ENCODE measurements at regions not wholly inside any gene's neighbourhood (a gene's known extent, or its start where the extent isn't known, plus 50 kb on each side); places are given as distances from the start of the nearest gene placed in this dataset.
A peak's percentile ranks its signal among the peaks of the same experiment; 100 is the strongest.
"Not testable (repeated sequence)": the region's sequence is repeated elsewhere in the genome, so short reads cannot be mapped to it uniquely, and the experiment has no call there.

DNA sequence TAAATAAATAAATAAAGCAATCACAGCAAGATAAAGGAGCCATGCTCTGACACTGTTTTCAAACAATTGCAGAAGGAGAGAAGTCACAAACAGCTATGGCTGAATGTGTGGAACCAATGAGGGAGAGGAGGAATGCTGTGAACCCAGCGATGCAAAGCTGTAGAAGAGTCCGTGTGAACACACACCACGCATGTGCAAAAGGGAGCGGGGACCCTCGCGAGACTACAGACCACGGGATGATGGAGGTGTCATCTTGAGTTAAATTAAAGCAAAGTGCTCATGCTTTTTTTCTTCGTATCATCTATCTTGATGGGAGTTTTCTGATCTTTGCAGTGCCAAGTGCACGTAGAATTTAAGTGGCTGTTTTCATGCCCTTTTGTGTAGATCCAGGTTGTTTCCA lies 123.8 kb upstream of the CDH5 start:
- DNase-seq, result no peak

DNA sequence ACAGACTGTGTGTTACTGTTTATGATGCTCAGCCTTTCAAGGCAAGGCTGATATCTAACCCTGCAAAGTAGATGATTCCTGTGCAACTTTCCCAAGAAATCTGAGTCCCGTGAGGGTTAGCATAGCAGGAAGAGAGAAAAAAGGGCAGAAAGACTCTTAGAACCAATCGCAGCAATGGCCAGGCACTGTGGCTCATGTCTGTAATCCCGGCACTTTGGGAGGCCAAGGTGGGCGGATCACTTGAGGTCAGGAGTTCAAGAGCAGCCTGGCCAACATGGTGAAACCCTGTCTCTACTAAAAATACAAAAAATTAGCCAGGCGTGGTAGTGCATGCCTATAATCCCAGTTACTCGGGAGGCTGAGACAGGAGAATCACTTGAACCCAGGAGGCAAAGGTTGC lies 124.3 kb upstream of the CDH5 start:
- DNase-seq, result not testable (repeated sequence)

DNA sequence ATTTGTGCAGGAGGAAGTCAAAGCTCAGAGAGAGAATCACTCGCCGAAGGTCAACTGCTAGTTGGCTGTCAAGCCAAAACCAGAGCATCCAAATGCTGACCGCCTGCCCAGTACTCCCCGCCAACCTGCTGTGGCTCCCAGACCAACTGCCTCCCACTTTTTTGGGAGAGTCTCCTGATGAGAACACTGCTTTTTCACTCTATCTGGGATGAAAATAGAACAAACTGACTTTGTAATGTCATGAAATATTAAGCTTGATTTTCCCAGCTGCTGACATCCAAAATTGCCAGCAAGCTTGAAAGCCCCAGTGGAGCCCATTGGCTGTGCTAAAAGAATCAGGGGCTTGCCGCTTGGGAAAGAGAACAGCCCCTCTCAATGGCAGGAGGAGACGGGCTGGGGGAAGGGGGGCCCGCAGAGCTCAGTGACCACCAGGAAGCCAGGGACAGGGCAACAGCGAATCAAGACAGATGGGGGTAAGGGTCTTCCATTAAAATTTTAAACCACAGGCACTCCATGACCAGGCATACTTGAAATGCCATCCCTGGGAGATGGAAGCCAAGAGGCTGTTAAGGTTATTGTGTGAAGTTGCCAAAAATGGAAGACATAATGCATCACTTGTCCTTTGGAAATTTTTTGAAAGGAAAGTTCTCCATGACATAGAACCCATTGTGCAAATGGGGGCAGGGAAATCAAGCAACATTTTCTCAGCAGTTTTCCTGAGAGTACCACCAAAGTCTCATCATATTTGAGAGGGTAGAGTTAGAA lies 125.7 kb upstream of the CDH5 start:
- DNase-seq, result peak; percentile 54

DNA sequence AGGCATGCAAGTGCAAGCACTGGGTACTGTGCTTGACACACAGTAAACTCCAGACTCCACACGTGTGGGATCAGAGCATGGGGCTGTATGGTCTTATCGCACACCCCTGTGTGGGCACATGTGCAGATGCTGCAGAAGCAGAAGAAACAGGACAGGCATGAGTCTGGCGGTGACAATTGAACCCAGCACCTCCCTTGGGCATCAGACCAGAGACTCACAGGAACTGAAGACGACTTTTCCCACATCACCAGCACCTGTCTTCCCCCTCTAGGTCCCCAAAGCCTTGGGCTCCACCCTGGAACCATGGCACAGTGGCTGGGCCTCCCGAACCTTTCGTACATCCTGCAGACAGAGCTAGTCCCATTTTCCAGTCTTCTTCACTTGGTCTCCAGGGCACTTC lies 126.4 kb upstream of the CDH5 start:
- DNase-seq, result no peak

DNA sequence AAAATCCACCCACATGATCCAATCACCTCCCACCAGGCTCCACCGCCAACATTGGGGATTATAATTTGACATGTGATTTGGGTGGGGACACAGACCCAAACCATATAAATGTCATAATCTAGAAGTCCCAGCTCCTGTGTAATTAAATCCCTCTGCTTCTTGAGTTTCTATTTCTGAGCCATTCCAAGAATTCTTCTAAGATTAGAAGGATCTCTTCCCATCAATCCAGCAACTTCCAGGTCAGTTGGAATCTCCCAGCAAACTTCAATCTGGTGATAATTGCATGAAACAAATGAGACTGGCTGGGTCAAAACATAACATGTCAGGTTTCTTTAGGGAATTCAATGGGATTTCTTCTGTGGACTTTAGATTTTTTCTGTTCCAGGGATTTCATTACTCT lies 127.8 kb upstream of the CDH5 start:
- DNase-seq, result peak; percentile 59

DNA sequence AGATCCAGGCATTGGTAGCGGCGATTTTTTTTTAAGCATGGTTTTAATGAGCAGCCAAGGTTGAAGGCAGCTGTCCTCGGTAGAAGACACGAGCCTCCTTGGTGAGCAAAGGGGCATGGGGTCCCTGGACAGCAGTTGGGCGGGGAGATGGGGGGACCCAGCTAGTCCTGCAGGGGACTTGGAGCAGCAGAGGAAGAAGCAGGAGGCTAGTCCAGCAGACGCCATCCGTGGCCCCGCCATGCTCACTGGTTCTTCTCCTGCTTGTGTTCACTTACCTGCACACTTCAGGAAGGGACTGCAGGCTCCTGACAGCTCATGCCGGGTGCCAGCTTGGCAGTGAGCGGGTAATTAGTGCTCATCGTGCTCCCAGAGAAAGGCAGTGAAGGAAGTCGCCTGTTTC lies 130.2 kb upstream of the CDH5 start:
- DNase-seq, result no peak

DNA sequence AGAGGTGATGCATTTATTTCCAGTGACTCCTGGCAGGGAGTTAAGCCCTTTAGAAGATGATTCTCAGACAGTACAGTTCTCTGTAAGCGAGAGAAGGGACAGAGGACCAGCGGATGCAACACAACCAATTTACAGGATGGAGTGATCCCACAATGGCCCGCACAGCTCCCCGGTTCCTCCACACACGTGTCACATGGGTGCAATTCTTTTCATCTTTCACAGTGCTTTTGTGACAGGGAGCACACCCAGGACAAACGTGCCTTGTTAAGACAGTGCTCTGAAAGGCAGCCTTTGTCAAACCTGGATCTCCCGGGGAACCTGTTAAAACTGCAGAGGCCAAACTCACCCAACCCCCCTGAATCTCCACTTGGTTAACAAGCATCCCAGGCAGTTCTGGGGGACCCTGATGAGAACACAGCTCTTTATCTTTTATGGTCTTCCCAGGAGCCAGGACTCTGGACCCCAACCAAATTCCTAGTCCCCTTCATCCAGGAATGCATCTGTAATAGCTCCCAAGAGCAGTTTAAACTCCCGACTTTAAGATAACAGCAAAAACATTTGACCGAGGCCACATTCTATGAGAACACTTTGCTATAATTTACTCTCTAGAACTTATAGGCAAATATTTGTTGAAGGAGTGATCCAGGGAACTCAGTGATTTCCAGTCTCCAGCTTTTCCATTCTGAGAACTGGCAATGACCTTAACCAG lies 134.9 kb upstream of the CDH5 start:
- DNase-seq, result no peak

DNA sequence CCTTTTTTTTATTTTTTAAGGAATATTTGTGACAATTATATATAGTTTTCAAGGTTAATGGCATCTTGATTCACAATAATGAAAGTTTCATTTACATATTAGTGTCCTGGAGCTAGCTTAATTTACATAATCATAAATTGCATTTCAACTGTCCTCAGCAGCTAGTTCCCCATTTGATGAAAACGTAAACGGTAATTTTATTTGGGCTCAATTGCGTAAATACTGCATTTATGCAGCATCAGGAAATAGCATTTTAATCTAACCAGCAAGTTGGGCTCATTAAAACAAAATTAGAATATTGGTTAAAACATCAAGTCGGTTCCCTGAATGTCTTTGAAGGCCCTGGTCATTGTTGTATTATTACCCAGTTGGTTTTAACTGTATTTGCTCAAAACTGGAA lies 136.8 kb upstream of the CDH5 start:
- DNase-seq, result no peak

DNA sequence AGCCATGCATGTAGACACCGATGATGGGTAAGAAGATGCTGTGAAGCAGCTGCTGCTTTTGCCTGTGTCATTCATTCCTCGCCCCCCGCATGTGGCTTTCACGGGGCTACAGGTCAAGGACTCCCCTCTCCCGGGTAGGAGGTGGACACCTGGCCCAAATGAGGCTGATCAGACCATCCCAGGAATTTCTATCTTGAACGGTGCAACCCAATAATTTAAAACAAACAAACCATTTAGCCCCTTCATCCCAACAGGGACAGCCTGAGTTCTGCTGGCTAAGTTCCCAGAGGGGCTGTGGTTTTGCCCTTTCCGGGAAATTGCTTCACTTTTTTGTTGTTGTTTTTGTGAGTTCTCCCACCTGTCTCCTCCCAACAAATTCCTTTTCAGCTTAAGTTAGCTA lies 137.7 kb upstream of the CDH5 start:
- DNase-seq, result peak; percentile 60

DNA sequence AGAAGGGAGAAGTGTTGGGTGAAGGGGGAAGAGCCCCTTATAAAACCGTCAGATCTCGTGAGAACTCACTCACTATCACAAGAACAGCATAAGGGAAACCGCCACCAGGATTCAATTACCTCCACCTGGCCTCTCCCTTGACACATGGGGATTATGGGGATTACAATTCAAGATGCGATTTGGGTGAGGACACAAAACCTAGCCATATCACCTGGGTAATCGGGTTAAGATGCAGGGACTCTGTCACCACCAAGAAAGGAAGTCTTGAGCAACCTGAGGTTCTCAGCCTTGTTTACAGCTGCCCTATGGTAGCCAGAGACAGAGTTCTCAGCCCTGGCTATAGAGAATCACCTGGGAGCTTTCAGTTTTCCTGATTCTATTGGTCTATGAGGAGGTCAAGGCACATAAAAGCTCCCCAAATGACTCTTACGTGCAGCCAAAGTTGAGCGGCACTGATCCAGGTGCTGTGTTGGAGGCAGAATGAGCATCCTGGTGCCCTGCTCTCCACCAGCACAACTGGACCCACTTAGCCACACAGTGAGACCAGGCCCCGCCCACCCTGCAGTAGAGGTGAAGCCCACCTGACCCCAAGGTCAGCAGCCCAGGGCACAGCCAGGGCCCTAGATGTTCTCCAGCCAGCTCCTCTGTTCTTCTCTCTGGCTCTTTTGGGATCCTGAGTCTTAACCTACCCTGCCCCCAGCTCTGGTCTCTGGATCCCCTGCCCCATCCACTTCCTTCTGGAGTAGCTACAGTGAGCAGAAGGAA lies 138.5 kb upstream of the CDH5 start:
- DNase-seq, result no peak

DNA sequence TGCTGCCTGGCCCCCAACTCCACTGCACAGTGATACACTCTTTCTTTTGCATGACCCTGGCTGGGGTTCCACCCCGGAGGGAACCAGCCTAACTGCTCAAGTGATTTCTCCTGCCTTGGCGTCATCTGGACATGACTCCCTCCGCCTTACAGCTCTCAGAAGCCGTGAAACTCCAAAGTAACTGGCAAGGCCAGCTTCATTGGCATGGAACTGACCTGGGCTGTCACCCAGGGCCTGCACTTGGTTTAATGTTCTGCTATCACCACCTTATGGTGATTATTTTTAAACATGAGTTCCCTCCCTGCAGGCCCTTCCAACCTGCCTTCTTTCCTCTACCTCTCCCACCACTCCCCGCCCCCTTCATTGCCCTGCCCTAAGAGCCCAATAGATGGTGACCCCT lies 139.7 kb upstream of the CDH5 start:
- no peak for DNase-seq

DNA sequence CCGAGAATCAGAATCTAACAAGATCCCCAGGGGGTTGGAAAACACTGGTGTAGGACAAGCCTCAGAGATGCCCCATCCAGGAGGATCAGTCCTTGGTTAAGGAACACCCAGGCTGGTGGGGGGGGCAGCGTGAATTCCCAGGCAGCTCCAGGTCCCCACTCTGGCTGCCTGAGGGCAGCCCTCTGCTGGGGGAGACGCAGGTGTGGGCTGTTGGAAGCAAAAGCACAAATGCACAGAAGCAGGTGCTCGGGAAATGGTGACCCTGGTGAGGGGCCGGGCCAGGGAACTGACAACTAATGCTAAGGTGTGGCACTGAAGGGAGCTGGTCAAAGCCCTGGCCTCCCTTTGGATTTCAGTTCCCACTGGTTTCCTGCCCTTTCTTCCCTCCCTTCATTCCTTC lies 140.8 kb upstream of the CDH5 start:
- no peak for DNase-seq

DNA sequence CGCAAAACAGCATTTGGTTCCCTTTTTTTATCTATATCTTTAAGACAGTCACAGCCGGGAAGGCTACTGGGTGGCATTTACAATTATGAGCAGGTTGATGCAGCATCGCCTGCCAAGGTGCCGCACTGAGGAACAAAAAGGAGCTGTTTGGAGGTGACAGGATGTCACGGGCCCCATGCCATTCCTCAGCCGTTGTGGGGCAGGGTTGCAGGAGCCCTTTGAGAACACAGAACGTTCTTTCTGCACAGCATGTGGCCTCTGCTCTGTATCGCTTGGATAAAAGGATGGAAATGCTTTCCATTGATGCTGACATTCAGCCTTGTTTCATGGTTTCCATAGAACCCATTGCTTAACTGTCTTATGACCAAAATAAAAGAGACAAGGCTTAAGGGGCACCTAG lies 141.9 kb upstream of the CDH5 start:
- DNase-seq, result no peak

DNA sequence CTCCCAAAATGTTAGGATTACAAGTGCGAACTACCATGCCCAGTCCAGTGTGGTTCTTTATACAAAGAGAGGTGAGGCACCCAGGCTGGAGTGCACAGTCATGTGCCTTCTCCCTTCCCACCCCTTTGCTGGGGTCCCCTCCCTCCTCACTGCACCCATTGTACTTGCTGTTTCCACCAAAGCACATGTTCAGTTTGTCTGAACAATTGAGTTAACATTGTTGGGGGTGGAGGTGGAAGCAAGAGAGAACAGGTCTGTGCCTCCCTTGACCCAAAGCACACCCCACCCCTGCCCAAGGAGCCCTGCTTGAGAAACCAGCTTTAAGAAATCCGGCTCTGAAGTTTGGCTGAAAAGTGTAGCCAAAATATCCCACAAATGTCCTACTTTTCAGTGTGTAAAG lies 142.3 kb upstream of the CDH5 start:
- DNase-seq, result no peak

DNA sequence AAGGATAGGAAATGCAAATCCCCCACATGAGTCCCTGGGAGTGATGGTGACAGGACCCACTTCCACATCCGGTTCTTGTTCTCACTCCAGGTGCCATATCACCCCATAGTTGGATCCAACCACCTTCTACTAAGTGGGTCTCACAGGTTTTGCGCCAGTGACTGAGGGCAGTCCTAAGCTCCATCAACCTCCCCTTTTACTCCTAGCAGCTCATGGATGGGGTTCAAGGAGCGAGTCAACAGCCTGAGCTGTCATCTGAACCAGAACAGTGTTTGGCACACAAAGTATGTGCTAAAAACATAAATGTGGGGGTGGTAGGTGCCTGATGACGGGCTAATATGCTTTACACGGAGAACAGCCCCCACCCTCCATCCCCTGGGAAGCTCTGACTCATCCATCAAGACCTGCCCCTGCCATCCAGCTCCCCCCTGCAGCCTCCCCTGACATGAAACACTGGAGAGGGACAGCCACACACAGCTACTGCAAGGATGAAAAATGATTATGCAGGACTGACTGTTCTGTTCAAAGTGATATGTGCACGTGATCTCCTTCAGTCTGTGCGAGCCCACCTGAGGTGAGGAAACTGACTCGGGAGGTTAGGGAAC lies 143.2 kb upstream of the CDH5 start:
- DNase-seq, result peak; percentile 96

DNA sequence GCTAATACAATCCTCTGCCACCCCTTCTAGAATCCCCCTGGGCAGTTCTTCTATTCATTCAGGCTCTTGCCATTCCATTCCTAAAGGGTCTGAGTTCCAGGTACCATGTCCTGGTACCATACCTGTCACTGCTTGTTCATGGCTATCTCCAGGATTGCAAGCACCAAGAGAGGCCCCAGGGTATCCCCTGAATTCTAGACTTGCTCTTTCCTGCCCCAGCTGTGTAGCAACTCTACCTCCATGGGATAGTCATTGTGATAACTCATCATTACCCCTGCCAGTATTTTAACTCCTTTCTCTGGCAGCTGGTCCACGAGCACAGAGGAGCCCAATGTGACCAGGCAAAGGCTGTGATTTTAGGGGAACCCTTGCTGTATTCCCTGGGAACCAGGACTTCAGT lies 143.7 kb upstream of the CDH5 start:
- no peak for DNase-seq

DNA sequence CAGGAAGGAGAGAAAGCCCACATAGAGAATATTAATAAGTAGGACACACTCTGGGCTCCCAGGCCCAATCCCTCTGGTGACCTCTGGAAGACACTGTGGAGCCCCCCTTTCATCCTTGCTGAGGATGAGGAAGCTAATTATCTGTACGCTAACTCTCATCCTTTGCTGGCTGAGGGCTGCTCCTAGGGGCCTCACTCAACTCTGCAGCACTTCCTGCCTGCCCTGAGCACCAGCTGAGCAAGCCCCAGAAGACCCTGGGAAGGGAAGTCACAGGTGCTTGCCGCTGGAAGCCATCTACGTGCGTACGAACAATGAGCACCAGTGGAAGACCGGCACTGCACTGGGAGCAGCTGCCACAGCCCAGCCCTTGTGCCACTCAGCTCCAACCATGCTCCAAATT lies 145.8 kb upstream of the CDH5 start:
- DNase-seq, result no peak

DNA sequence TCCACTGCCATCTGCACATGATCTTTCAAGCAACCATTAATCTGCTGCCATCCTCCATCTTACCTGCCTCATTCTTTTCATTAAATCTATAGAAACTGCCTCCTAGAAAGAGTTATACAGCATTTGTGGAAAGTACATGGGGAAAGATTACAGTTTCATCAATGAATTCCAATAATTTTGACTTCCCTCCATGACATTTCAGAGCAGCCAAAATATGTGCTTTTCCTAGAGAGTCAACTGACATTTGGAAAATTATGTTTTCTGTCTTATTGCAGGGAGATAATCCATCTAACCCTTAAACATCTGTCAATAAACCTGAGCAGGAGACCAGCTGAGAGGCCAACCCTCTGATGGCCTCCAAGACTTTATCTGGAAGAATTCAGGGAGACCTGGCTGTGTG lies 147.0 kb upstream of the CDH5 start:
- no peak for DNase-seq

DNA sequence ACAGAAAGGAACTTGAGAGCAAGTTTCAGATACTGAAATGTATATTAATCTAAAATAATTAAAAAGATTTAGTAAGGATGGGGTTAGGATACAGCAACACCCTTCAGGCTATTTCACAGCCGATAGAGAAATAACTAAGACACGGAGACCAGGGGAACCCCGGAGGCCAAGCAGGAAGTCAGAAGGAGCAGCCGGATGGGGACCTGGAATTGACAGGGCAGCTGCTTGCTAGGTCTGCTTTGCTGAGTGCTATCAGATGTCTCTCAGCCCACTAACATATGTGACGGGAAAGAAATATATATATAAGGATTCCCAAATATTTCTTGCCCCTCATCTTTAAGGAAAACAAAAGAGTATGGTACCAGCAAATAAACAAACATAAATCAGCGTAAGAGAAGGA lies 154.1 kb upstream of the CDH5 start:
- DNase-seq, result no peak

DNA sequence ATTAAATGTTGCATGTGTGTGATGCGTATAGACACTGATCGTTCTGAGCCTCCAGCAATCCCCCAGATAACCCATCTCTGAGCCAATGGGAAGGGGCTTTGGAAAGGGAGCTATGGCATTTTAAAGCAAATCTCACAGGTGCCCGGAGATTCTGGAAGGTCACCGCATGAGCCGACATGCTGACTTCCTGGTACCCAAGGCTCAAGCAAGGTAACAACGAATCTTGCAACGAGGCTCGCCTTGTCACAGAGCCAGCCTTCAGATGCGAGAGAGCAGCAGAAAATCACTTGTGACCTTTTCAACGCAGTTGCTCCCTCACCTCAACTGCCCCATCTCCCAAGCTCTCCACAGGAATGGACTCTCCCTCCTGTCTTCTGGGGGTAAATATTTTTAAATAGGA lies 154.8 kb upstream of the CDH5 start:
- DNase-seq, result no peak

DNA sequence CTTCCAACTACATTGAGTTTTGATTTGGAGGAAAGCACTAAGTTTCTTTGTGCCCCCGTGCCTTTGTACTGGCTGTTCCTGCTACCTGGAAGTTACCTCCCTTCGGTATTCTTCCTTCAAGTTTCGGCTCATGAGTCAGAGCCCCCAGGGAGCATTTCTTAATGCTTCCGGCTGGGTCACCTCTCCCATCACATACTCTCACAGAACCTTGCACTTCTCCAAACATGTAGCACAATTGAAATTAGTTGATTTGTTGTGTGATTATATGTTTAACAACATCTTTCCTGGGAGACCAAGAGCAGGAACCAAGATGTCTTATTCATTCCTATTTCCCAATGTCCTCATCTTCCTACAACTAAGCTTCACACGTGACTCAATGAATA lies 158.6 kb upstream of the CDH5 start:
- no peak for DNase-seq

DNA sequence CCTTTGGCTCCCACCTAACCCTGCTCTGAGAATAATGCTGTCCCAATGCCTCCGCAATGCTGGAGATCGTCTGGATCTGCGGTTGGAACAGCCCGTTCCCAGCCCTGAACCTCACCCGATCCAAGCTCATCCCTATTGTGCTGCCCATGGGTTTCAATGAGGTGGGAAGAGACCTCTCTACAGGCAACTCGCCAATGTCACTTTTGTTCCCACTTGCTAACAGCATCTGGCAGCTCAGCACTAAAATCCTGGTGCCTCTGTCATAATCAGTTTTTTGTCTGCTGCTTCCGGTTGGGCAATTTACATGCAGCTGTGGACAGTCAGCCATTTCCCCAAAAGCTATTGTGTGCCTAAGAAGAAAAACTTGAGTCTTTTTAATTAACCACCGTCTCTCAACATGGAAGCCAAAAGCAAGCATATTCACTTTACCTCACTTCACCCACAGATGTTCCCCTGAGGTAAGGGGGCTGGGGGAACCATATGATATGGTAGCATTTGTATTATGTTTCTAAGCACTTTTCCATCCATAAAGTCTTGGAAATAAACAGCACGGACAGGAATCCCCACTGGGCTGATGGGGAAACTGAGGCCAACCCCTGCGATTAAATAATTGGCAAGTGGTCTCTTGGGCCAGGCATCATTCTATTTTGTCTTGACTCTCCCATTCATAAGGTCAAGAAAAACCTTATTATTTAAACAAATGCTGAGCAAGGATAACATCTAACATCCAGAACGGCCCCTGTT lies 159.2 kb upstream of the CDH5 start:
- DNase-seq, result no peak

DNA sequence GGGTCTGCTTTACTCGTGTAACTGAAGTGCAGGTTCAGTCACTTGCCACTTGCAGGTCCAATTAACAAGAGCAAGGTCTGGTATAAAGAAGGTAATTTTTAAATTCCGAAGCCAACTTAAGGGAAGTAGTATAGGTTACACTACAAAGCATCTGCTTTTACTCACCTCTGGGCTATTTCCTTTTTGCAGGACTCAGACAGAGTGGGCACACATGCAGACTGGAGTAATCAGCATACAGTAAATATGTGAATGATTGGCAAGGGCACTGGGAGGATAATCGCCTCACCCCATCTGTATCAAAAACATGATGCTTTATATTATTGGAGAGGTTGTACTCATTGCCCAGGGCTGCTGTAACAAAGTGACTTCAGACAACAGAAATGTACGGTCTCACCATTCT lies 160.1 kb upstream of the CDH5 start:
- DNase-seq, result no peak

Data from fibroblast of skin of right biceps (primary cell).